GM12865 (cell line): ENCODE measurements at regions not wholly inside any gene's neighbourhood (a gene's known extent, or its start where the extent isn't known, plus 50 kb on each side); places are given as distances from the start of the nearest gene placed in this dataset.

Experiments
- DNase-seq: peaks from one replicate; pipeline ENCODE4 v3.0.0; 2010; ENCODE audit warnings: low read depth
- H3K4me3 ChIP-seq: 2 replicates; pipeline ENCODE4 v1.5.1; 2011; ENCODE audit warnings: mild to moderate bottlenecking, low read depth, low read length, control low read depth
- TF ChIP-seq, protein P1 (sequence below): IDR thresholded peaks from 2 replicates; pipeline ENCODE4 v1.5.1; 2011; ENCODE audit warnings: low read length, control low read depth, low read depth, inconsistent platforms; ENCODE audit not compliant: insufficient read depth; ENCODE audit errors: missing control alignments

DNA sequence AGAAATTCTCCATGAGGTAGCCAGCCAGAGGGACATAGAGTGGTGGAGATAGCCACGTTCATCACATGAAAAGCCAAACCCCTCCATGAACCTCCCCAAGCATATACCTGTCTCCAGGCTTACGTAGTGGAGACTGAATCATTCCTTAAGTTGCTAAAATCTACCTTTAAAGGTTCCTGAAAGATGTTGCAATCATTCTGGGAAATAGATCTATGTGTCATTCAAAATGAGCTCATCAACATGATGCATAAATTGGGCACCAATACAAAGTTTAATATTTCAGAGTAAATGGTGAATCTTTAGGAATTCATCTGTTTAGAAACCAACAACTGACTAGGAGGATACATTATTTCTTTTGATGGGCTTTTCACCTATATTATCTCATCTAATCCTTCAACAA, 362.6 kb upstream of the ID2 start:
- H3K4me3 ChIP-seq = no peak overlapping the region
- DNase-seq = no peak
- TF ChIP-seq, protein P1, sequence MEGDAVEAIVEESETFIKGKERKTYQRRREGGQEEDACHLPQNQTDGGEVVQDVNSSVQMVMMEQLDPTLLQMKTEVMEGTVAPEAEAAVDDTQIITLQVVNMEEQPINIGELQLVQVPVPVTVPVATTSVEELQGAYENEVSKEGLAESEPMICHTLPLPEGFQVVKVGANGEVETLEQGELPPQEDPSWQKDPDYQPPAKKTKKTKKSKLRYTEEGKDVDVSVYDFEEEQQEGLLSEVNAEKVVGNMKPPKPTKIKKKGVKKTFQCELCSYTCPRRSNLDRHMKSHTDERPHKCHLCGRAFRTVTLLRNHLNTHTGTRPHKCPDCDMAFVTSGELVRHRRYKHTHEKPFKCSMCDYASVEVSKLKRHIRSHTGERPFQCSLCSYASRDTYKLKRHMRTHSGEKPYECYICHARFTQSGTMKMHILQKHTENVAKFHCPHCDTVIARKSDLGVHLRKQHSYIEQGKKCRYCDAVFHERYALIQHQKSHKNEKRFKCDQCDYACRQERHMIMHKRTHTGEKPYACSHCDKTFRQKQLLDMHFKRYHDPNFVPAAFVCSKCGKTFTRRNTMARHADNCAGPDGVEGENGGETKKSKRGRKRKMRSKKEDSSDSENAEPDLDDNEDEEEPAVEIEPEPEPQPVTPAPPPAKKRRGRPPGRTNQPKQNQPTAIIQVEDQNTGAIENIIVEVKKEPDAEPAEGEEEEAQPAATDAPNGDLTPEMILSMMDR = no peak

DNA sequence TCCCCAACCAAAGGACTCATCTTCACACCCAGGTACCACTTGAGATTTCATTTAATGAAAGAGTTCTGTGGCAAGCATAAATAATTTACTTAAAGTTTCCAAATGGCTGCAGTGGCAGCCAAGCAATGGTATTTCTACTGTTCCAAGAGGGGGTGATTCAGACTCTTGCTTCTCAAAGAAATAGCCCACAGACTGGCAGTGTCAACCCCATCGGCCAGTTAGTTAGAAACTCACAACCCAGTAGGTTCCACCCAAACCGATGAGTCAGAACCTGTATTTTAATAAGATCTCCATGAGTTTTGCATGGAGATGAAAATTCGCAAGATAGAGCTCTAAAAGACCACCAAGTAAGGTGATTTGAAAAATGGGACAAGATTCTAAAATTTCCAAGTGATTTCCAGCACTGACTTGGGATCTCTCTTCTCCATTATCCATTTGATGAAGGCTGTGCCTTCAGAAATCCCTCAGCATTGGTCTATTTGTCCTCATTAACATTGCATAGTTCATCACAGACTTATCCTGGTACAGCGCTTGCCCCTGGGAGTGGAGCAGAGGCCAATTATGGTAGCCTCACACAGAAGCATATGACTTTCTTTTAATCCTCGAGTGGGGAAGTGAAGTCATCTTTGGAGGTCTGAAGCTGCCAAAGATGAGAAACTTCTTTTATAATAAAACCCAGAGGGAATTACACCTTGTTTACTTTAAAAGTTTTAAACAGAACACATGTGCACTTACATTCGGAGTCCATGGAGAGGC, 361.4 kb upstream of the ID2 start:
- TF ChIP-seq, protein P1 = no peak
- no peak for DNase-seq
- H3K4me3 ChIP-seq = no peak overlapping the region

DNA sequence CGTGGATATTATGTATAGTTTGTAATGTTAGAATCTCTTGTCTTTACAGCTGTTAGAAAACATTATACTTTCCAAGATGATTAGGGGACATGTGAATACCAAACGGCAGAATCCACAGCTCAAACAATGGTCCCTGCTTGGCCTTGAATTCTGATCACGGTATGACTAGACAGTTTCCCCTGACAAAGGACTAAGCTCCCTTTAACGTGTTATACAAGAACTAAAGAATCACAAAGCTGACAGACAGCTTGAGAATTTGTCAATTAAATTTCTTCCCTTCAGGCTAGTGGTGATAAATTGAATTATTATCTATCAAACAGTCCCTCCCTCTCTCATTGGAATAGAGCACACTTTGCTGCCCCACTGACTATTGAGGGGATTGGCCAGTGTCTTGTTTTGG, 359.2 kb upstream of the ID2 start:
- TF ChIP-seq, protein P1 = no peak
- DNase-seq = no peak
- no peak overlapping the region for H3K4me3 ChIP-seq

DNA sequence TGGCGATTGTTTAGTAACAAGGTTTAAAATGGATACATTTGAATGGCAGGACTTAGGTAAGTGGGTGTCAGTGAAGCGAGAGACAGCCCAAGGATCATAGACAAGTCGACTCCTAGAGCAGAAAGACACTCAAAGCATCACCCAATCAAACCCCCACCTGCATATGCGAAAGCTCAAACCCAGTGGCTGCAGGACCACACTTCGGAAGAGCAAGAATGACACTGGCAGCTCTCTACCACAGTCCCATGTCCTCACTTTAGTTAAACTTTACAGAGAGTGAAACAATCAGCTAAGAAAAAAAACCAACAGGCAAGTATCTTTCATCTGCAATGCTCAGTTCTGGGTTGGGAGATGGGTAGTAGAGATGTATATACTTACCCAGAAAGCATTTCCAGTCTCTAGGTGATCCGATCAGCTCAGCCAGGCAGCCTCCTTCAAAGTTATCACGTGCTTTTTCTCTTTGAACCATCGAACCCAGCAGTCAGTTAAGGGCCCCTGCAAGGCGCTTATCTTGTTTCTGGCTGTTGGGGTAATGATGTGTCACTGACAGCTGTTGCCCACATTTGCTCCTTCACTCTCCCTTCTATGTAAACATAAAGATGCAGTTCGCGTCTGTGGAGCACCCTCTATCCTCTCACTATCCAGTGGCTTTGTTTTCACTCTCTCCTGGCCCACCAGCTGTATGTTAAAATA, 357.5 kb upstream of the ID2 start:
- no peak overlapping the region for H3K4me3 ChIP-seq
- TF ChIP-seq, protein P1 = no peak
- no peak for DNase-seq

DNA sequence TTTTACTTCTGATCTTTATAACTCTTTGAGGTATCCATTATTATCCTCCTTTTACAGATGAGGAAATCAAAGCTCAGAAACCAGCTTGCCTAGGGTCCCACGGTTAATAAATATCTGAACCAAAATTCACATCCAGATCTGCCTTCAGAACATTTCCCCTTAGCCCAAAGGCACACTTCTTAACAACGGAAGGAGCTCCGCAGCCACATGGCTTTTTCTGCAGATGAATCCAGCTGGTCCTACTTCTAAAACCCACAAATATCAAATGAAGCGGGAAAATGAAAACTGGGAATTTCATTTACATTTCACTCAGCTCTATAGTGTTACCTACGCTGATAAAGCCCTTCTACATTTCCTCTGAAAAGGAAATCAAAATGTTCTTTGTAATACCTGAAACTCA, 357.0 kb upstream of the ID2 start:
- TF ChIP-seq, protein P1 = no peak
- no peak for DNase-seq
- no peak overlapping the region for H3K4me3 ChIP-seq

DNA sequence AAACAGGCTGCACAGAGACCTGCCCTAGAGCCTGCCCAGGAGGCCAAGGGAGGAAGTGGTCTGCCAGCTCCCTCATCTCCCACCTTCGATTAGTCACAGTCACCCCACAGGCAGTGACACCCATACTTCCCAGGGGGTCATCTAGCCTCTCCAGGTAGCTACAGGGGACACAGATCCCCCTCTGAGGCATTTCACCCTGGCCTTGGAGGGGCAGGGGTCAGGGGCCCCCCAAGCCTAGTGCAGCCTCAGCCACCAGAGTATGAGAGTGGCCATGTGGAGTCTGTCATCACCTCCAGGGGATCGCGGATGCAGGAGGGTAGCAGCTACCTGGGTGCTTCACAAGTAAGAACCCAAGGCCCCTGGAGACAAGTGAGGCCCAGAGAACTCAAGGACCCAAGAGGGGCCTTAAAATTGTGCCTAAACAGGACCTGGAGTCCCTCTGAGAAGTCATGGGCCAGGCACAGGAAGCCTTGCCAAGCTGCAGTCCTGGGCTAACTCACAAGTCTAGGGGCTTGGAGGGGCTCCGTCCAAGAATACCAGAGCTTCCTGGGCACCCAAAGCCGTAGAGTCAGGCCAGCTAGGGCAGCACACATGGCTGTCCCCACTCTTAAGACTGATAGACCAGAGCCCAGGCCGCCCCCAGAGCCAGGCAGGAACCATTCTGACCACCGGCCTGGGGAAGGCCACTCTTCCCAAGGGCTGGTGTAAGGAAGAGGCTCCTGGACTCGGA, 354.3 kb upstream of the ID2 start:
- TF ChIP-seq, protein P1 = no peak
- no peak for DNase-seq
- no peak overlapping the region for H3K4me3 ChIP-seq
